PFSK-1 (cell line): ENCODE measurements at regions not wholly inside any gene's neighbourhood (a gene's known extent, or its start where the extent isn't known, plus 50 kb on each side); places are given as distances from the start of the nearest gene placed in this dataset.

Experiments used
- FOXP2 ChIP-seq: optimal IDR thresholded peaks from 2 replicates; pipeline ENCODE3; 2011; ENCODE audit warnings: borderline replicate concordance, control low read depth, inconsistent platforms; ENCODE audit not compliant: insufficient read depth; ENCODE audit errors: extremely low read length, extremely low read depth
- POLR2AphosphoS5 ChIP-seq: IDR thresholded peaks from 2 replicates; pipeline ENCODE4 v1.6.1; 2012; ENCODE audit warnings: low read depth, mild to moderate bottlenecking, control low read depth, low read length, moderate library complexity
- SIN3A ChIP-seq: IDR thresholded peaks from 2 replicates; pipeline ENCODE4 v1.6.1; 2012; ENCODE audit warnings: mild to moderate bottlenecking, low read length, moderate library complexity, borderline replicate concordance; ENCODE audit not compliant: insufficient read depth
- TAF1 ChIP-seq: IDR thresholded peaks from 2 replicates; pipeline ENCODE4 v1.6.1; 2012; ENCODE audit warnings: low read length, control low read depth, borderline replicate concordance; ENCODE audit not compliant: insufficient read depth
- TF ChIP-seq, protein P1 (sequence below), 2 experiments: IDR thresholded peaks; 2 replicates each; pipeline versions ENCODE4 v1.6.1 to v1.8.0; 2011 to 2012; ENCODE audit warnings: low read depth in 2 of 2, low read length in 2 of 2, control low read depth in 1 of 2, inconsistent platforms in 1 of 2, mild to moderate bottlenecking in 1 of 2, moderate library complexity in 1 of 2; ENCODE audit not compliant: insufficient read depth in 1 of 2

DNA sequence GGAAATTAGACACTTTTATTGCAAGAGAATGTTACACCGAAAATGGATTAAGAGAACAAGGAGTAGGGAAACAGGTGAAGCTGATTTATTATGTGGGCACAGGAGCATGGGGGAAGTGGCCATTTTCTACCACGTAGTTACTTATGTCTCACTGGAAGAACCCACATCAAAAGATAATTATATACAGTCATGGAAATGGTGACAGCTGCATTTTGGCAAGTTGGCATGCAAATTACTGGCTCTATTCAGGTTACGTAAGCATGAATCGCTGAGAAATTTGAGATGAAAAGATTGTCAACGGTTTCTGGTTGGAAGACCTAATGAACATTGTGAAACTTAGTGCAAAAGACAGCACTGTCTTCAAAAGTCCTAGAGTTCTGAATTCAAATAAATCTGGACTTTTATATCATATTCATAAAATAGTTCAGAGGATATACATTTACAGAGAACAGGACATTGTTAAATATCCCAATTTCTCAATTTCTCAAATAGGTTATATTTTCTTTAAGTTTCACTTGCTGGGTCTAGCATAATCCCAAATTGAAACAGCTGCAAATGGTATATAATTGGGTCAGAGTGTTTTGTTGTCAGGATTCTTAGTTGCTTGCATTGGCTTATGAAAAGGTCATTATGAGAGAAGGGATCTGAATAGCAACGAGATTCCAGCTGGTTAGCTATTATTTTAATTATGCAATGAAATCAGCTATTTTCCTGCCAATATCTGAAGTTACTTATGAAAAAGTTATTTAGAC, 567.8 kb downstream of the ZPLD1 start:
- TF ChIP-seq, protein P1, sequence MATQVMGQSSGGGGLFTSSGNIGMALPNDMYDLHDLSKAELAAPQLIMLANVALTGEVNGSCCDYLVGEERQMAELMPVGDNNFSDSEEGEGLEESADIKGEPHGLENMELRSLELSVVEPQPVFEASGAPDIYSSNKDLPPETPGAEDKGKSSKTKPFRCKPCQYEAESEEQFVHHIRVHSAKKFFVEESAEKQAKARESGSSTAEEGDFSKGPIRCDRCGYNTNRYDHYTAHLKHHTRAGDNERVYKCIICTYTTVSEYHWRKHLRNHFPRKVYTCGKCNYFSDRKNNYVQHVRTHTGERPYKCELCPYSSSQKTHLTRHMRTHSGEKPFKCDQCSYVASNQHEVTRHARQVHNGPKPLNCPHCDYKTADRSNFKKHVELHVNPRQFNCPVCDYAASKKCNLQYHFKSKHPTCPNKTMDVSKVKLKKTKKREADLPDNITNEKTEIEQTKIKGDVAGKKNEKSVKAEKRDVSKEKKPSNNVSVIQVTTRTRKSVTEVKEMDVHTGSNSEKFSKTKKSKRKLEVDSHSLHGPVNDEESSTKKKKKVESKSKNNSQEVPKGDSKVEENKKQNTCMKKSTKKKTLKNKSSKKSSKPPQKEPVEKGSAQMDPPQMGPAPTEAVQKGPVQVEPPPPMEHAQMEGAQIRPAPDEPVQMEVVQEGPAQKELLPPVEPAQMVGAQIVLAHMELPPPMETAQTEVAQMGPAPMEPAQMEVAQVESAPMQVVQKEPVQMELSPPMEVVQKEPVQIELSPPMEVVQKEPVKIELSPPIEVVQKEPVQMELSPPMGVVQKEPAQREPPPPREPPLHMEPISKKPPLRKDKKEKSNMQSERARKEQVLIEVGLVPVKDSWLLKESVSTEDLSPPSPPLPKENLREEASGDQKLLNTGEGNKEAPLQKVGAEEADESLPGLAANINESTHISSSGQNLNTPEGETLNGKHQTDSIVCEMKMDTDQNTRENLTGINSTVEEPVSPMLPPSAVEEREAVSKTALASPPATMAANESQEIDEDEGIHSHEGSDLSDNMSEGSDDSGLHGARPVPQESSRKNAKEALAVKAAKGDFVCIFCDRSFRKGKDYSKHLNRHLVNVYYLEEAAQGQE (IDR thresholded peaks at IDR 0.05; ENCODE audit: insufficient read depth in 1 of 2, low read depth in 2 of 2, low read length in 2 of 2), result no peak
- no peak for TF ChIP-seq SIN3A
- TF ChIP-seq POLR2AphosphoS5, result no peak
- no peak for TF ChIP-seq TAF1
- no peak for TF ChIP-seq FOXP2

DNA sequence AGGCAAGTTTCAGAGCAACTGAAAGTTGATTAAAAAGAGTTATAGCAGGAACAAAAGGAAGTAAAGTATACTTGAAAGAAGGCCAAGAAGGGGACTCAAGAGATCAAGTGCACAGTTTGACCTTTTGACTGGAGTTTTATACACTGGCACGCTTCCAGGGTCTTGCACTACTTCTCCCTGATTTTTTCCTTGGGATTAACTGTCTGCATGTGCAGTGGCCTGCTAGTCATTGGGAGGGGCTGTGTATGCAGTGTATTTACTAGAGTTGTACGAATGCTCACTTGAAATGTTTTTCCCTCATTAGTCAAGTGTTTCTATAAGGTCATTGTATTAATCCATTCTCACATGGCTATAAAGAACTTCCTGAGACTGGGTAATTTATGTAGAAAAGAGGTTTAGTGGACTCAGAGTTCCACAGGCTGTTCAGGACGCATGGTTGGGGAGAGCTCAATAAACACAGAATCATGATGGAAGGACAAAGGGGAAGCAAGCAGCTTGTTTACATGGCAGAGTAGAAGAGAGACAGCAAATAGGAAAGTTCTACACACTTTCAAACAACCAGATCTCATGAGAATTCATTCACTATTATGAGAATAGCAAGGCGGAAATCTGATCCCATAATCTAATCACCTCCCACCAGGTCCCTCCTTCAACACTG, 571.8 kb downstream of the ZPLD1 start:
- TF ChIP-seq POLR2AphosphoS5 (no peak), SIN3A (no peak), TAF1 (no peak), FOXP2 (no peak)
- TF ChIP-seq, protein P1 (IDR thresholded peaks at IDR 0.05; ENCODE audit: insufficient read depth in 1 of 2, low read depth in 2 of 2, low read length in 2 of 2), result no peak

DNA sequence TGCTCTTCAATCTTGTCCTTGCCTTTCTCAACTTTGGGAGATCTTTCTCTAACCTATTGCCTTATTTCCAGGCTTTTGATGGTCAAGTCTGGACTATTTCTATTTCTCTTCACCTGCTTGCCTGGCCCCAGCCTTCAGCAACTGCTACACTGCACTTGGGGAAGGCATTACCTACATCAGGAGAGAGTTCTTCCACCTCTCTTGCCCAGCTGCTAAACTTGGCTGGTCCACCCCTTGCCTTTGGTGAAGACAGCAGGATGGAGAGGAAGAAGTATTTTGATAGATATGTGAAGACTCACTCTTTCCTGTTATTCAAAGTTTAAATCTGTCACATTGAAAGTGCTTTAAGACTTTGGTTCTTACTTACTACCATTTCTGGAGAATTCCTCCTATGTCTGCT, 574.8 kb downstream of the ZPLD1 start:
- TF ChIP-seq TAF1 (no peak), POLR2AphosphoS5 (no peak), SIN3A (no peak), FOXP2 (no peak)
- TF ChIP-seq, protein P1 (IDR thresholded peaks at IDR 0.05; ENCODE audit: insufficient read depth in 1 of 2, low read depth in 2 of 2, low read length in 2 of 2), result no peak

DNA sequence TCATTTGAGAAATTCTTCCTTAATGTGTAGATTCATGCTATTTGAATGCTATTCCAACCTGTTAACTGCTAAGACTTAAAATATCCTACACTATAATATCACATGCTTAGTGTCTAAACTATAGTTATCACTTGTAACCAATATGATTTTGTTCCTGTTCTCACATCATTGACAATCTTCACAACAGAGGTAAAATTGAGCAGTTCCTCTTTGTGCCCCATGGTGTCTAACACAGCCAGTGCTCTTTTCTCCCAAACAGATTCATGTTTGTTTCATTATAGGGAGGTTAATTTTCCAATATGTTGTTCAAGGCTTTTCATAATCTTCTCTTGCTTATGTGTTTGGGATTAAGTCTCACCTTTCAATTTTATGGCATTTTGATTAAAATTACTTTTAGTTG, 591.1 kb downstream of the ZPLD1 start:
- TF ChIP-seq FOXP2, result no peak
- no peak for TF ChIP-seq SIN3A
- TF ChIP-seq, protein P1 (IDR thresholded peaks at IDR 0.05; ENCODE audit: insufficient read depth in 1 of 2, low read depth in 2 of 2, low read length in 2 of 2), result no peak
- no peak for TF ChIP-seq POLR2AphosphoS5
- no peak for TF ChIP-seq TAF1
